IMR-90 (cell line): ENCODE measurements at regions not wholly inside any gene's neighbourhood (a gene's known extent, or its start where the extent isn't known, plus 50 kb on each side); places are given as distances from the start of the nearest gene placed in this dataset.

Source experiments
- CEBPB ChIP-seq: IDR thresholded peaks from 2 replicates; pipeline ENCODE4 v1.6.1; 2012; ENCODE audit warnings: low read depth, low read length, improper control_type of control experiment
- TF ChIP-seq, protein P1 (sequence below): conservative IDR thresholded peaks from 2 replicates; pipeline ENCODE4 v1.5.1; 2012; ENCODE audit warnings: mild to moderate bottlenecking, low read depth, low read length, improper control_type of control experiment
- TF ChIP-seq, protein P2 (sequence below): fragments of 150-350 bp; IDR thresholded peaks from 2 replicates; pipeline ENCODE4 v1.6.1; 2017; ENCODE audit warnings: mild to moderate bottlenecking, antibody characterized with exemption, low read length, low read depth

DNA sequence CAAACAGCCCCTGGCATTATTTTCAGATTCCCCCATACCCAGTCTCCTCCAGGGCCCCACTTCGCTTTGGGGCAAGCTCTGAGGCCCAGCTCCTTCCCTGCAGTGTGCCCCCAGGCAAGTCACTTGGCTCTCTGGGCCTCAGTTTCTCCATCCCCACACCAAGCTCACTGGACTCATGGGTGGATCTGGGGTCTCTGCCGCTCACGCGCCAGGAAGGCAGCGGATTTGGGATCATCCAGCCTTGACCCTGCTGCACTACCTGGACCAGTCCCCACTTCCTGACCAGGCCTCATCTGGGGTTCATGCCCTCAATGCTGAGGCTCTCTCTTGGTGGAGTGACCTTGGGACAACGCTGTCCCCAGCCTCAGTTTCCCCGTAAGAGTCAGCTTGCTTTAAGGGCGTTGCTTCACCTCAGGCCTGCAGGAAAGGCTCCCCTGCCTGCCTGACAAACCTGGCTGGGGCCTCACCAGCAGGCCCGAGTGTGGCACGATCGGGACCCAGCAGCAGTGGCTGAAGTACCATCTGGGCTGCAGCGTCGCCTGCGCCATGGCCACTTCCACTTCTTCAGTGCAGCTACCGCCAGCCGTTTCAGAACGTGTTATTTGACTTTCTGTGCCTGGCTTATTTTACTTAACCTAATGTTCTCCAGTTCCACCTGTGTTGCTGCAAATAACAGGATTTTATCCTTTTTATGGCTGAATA lies 519.6 kb upstream of the SEMA6A start (continued):
- TF ChIP-seq, protein P1, sequence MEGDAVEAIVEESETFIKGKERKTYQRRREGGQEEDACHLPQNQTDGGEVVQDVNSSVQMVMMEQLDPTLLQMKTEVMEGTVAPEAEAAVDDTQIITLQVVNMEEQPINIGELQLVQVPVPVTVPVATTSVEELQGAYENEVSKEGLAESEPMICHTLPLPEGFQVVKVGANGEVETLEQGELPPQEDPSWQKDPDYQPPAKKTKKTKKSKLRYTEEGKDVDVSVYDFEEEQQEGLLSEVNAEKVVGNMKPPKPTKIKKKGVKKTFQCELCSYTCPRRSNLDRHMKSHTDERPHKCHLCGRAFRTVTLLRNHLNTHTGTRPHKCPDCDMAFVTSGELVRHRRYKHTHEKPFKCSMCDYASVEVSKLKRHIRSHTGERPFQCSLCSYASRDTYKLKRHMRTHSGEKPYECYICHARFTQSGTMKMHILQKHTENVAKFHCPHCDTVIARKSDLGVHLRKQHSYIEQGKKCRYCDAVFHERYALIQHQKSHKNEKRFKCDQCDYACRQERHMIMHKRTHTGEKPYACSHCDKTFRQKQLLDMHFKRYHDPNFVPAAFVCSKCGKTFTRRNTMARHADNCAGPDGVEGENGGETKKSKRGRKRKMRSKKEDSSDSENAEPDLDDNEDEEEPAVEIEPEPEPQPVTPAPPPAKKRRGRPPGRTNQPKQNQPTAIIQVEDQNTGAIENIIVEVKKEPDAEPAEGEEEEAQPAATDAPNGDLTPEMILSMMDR = no peak
- TF ChIP-seq, protein P2, sequence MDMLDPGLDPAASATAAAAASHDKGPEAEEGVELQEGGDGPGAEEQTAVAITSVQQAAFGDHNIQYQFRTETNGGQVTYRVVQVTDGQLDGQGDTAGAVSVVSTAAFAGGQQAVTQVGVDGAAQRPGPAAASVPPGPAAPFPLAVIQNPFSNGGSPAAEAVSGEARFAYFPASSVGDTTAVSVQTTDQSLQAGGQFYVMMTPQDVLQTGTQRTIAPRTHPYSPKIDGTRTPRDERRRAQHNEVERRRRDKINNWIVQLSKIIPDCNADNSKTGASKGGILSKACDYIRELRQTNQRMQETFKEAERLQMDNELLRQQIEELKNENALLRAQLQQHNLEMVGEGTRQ = no peak
- no peak for TF ChIP-seq CEBPB
